ENCODE measurements at regions not wholly inside any gene's neighbourhood (a gene's known extent, or its start where the extent isn't known, plus 50 kb on each side); places are given as distances from the start of the nearest gene placed in this dataset.
"Not testable (repeated sequence)": the region's sequence is repeated elsewhere in the genome, so short reads cannot be mapped to it uniquely, and the experiment has no call there.

DNA sequence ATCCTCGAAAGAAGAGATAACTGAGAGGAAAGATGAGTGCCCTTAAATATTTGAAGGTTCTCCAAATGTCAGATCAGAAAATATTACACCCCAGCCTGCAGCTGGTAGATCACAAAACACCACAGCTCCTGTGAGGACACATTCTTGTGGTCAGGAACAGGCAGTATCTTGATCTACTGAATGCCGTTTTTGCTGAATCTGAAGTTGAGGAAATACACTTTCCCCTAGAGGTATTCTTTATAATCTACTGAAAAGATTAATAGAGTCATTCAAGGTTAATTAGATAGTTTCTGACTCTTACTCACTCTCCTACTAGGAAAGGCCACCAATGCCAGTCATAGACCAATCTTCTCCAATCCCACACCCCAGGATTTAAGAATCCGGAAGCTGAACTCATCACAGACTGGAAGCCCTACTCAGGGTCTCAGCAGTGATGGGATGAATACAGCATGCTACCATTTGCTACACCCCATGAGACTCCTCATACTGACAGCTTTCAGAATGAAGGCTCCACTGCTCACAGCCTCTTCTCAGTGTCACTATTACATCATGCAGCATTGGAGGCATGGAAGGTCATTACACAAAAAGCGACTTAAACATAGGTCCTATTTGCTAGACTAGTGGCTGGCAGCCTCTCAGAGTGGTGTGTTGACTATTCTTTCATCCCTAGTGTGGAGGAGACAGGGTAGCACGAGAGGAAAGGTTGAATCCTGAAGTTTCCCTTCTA lies 143.9 kb upstream of the SLC1A3 start:
- no peak for DNase-seq (ENCODE audit: low spot score in 2 of 2)
- TF ChIP-seq POLR2A (IDR thresholded peaks at IDR 0.05) = no peak
- TF ChIP-seq, protein P1, sequence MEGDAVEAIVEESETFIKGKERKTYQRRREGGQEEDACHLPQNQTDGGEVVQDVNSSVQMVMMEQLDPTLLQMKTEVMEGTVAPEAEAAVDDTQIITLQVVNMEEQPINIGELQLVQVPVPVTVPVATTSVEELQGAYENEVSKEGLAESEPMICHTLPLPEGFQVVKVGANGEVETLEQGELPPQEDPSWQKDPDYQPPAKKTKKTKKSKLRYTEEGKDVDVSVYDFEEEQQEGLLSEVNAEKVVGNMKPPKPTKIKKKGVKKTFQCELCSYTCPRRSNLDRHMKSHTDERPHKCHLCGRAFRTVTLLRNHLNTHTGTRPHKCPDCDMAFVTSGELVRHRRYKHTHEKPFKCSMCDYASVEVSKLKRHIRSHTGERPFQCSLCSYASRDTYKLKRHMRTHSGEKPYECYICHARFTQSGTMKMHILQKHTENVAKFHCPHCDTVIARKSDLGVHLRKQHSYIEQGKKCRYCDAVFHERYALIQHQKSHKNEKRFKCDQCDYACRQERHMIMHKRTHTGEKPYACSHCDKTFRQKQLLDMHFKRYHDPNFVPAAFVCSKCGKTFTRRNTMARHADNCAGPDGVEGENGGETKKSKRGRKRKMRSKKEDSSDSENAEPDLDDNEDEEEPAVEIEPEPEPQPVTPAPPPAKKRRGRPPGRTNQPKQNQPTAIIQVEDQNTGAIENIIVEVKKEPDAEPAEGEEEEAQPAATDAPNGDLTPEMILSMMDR (IDR thresholded peaks at IDR 0.05) = no peak
- no peak for TF ChIP-seq EP300 (IDR thresholded peaks at IDR 0.05)
- no peak overlapping the region for H3K27ac ChIP-seq
- WGBS, 2 donors = 70 to 73% methylated on average over 5 of the region's 5 CpGs
- peaks cover 0 to 3% (median 0%) of the 10 kb centered on the region in 4 donors for H3K4me1 ChIP-seq
- no peak overlapping the region for H3K4me3 ChIP-seq
- H3K27me3 ChIP-seq = no peaks in the 10 kb centered on the region
- no peaks in the 10 kb centered on the region for H3K9me3 ChIP-seq
- H3K36me3 ChIP-seq = no peaks in the 10 kb centered on the region

DNA sequence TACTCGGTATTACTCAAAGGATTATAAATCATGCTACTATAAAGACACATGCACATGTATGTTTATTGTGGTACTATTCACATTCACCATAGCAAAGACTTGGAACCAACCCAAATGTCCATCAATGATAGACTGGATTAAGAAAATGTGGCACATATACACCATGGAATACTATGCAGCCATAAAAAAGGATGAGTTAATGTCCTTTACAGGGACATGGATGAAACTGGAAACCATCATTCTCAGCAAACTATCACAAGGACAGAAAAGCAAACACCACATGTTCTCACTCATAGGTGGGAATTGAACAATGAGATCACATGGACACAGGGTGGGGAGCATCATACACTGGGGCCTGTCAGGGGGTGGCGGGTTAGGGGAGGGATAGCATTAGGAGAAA lies 130.5 kb upstream of the SLC1A3 start:
- DNase-seq (ENCODE audit: low spot score in 2 of 2); H3K27ac ChIP-seq; H3K4me3 ChIP-seq; H3K9me3 ChIP-seq; H3K27me3 ChIP-seq; H3K36me3 ChIP-seq: not testable (repeated sequence)
- peaks cover 0 to 10% (median 0%) of the 10 kb centered on the region in 4 donors for H3K4me1 ChIP-seq
- WGBS, 2 donors = 90 to 98% methylated on average over 2 of the region's 2 CpGs

DNA sequence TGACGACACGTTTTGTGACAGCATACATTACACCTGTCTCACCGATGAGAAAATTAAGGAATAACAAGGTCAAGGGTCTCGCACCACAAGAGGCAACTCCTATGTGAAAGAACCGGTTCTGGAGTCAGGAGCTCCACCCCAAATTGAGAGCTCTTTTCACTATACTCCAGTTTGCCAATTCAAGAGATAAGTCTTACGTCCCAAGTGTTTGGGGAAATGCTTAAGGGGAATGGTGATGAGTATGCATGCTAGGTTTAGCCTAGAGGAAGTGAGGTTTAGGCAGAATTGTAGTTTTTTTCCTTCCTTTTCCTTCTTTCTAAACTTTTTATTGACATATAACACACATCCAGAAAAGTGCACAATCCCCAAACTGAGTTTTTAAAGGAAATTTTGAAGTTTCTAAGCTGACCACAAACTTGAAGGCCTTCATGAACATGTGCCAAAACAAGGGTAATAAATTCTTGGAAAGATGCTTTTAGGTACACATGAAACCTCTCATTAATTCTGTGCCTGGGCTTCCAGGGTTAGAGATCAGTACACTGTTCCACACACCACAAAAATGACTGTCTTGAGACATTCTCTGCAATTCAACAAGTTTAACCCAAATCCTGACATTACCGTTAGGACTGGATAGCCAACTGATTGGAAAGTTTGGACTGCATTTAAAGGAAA lies 127.6 kb upstream of the SLC1A3 start:
- H3K9me3 ChIP-seq = peaks cover 0 to 8% (median 0%) of the 10 kb centered on the region in 4 donors
- H3K27ac ChIP-seq = no peak overlapping the region
- H3K27me3 ChIP-seq = no peaks in the 10 kb centered on the region
- H3K4me3 ChIP-seq = no peak overlapping the region
- TF ChIP-seq, protein P1 (IDR thresholded peaks at IDR 0.05) = no peak
- TF ChIP-seq EP300 (IDR thresholded peaks at IDR 0.05) = no peak
- TF ChIP-seq POLR2A (IDR thresholded peaks at IDR 0.05) = no peak
- H3K36me3 ChIP-seq = no peaks in the 10 kb centered on the region
- WGBS, 2 donors = 74 to 79% methylated on average over 7 of the region's 7 CpGs
- no peak for DNase-seq (ENCODE audit: low spot score in 2 of 2)
- H3K4me1 ChIP-seq = peaks cover 0 to 10% (median 0%) of the 10 kb centered on the region in 4 donors

DNA sequence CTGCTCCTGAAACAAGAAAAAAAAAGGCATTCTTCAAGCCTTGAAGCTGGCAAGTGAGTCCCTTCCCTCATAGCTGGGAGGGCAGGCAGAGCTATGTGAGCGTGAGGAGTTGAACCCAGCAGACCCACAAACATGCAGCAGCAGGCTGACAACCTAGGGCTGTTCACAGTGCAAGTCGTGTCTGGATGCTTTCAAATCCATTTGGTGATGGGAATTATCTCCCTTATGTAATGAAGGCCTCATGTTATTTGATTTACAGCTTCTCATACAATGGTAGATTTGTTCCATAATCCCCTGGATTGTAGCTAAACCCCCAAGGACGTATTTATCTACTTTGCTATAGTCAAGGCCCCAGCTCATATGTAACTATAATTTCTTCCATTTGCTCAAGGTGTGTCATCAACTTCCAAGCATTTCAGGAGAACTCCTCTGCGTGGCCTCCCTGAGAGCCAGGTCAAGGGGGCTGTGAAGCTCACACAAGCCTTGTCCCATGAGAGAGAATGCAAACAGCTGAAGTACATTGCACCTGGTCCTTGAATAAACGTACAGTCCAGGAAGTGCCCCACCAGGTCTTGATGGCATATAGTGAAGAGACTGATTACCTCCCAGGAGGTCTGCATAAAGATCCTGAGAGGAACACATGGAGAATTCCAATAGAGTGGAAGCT lies 124.8 kb upstream of the SLC1A3 start:
- Histone ChIP-seq H3K27me3 (no peaks in the 10 kb centered on the region), H3K36me3 (no peaks in the 10 kb centered on the region), H3K27ac (no peak overlapping the region), H3K9me3 (no peaks in the 10 kb centered on the region), H3K4me3 (no peak overlapping the region), H3K4me1 (peaks cover 0 to 10% (median 0%) of the 10 kb centered on the region in 4 donors)
- TF ChIP-seq EP300 (IDR thresholded peaks at IDR 0.05) (no peak), POLR2A (IDR thresholded peaks at IDR 0.05) (no peak)
- TF ChIP-seq, protein P1 (IDR thresholded peaks at IDR 0.05) = no peak
- no peak for DNase-seq (ENCODE audit: low spot score in 2 of 2)
- WGBS, 2 donors = 44 to 52% methylated on average over 5 of the region's 5 CpGs

DNA sequence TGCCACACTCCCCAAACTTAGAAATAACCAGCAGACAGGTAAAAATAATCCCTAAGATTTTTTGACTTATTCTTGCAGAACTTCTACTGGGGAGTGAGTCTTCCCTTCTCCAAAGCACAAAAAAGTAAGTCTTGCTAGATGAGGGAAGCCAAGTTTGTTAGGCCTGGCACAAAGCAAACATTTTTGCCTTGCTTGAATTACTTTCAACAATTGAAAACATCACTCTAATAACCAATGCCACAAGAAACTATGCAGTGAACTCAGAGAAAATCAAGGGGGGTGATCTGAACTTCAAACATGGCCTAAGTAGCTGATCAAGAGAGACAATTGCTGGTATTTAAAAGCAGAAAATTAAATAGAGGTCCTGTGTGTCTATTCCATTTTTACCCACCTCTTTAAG lies 123.6 kb upstream of the SLC1A3 start:
- Histone ChIP-seq H3K9me3 (no peaks in the 10 kb centered on the region), H3K27ac (no peak overlapping the region), H3K27me3 (no peaks in the 10 kb centered on the region), H3K4me3 (no peak overlapping the region), H3K36me3 (no peaks in the 10 kb centered on the region), H3K4me1 (peaks cover 0 to 10% (median 0%) of the 10 kb centered on the region in 4 donors)
- TF ChIP-seq EP300 (IDR thresholded peaks at IDR 0.05) = no peak
- TF ChIP-seq, protein P1 (IDR thresholded peaks at IDR 0.05) = no peak
- DNase-seq (ENCODE audit: low spot score in 2 of 2) = no peak

All from tibial nerve (tissue), 4 donors.